Colon (tissue), 2 donors: ENCODE measurements at regions not wholly inside any gene's neighbourhood (a gene's known extent, or its start where the extent isn't known, plus 50 kb on each side); places are given as distances from the start of the nearest gene placed in this dataset.
"Not testable (repeated sequence)": the region's sequence is repeated elsewhere in the genome, so short reads cannot be mapped to it uniquely, and the experiment has no call there.

ENCODE experiments used
- FAIRE-seq: peaks from 2 replicates; lab custom pipeline; 2012; peaks lifted over from hg19 to GRCh38; lab: Jason Lieb, UNC
- donor health status: control.
- donor health status: control.

DNA sequence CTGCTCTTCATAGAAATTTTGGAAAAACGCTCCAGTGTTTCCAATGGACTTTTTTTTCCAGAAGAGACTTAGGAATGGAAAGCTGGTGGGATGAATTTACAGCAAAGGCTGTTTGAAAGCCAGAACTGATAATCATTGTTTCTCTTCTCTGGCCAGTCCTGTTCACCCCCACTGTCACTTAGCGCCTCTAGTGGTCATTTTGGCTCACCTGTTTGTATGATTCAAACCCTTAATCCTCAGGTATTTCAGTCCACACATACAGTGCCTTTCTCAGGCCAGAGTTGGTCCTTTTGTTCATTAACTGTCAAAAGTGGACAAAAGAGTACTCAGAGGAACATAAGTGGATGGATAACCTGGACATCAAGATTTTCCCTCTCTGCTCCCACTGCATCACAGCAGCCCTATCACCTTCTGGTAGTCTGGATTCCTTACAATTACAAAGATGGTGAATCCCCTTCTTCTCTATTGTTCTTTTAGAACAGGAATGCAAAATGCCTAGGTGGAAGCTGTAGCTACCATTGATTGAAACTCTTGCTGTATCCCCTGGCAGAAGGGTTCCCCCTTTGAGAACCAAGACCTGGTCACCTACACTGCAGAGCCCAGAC, 177.6 kb upstream of the OLFM3 start:
- FAIRE-seq: no peak

DNA sequence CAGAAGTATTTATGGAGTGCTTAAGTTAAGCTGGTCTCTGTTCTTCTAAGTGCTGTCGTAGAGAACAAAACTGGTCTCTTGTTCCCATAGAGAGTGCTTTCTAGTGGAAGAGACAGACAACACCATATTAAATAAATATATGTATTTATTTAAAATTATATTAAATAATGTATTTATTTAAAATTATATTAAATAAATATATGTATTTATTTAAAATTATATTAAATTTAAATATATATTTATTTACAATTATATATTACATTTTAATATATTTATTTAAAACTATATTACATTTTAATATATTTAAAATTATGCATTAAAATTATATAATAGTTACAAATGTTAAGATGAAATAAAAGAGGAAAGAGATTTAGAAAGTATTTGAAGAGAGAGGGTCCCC, 175.5 kb upstream of the OLFM3 start:
- FAIRE-seq: peak; percentile 94

DNA sequence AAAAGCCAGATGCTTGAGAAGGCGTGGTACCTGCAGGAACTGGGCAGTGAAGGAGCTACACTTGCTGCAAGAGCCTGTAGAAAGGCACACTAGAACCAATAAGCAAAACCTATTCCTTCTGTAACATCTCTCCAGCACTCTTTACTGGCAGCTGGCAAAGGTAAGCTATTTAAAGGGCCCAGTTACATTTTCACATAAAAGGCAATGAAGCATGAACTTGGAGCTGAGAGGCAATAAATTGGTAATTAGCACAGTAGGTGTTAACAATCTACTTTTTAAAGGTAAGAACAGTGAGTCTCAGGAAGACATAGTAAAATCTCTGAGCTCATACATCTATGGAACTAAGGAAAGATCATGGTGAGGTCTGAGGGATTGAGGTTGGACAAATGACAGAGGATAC, 167.1 kb upstream of the OLFM3 start:
- FAIRE-seq: no peak

DNA sequence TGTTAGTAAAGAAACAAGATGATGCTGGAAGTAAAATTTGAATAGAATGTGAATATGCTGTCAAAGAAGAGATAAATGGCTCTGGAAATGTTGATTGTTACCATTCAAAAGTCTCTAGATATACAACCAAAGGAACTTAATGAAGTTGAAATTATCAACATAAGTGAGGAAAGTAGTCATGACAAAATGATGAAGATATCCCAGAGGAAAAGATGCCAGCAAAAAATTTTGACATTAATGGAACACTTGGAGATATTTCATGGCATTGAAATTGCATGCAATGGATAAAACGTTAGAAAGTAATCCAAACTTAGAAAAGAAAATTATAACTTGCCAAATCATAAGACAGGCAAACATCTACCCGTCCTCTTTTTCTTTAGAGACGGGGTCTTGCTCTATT, 154.5 kb upstream of the OLFM3 start:
- no peak for FAIRE-seq

DNA sequence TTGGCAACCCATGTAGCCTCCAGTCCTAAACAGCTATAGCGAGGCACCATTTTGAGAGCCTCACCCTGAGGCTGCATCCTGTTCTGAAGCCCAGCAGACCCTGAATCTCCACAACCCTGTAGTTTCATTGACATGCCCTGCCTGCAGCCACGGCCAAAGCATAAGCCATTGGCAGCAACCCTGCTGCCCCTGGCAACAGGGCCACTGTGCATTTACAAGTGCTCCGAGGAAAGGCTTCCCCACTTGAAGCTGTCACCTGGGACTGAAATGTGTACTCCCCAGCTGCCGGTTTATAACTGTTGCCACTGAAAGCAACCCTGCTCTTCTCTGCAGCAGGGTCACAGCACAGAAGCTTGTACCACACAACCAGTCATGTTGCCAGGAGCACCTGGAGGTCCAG, 124.2 kb upstream of the OLFM3 start:
- no peak for FAIRE-seq

DNA sequence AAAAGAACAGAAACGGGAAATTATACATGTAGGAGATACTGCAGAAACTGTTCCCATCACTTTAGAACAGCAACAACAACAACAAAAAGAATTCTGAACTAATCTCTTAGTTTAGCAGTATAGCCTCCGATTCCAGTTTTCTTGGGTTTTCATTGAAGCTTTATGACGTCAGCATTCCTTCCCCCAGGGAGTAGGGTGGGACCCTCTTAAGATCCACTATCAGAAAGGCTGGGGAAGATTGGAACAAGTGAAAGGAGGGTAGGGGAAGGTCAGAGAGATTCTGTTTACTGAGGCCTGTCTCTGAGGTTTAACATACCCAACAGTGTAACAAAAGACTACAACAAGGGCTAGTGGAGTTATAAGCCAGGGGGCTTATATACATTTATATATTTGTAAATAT, 121.4 kb upstream of the OLFM3 start:
- no peak for FAIRE-seq

DNA sequence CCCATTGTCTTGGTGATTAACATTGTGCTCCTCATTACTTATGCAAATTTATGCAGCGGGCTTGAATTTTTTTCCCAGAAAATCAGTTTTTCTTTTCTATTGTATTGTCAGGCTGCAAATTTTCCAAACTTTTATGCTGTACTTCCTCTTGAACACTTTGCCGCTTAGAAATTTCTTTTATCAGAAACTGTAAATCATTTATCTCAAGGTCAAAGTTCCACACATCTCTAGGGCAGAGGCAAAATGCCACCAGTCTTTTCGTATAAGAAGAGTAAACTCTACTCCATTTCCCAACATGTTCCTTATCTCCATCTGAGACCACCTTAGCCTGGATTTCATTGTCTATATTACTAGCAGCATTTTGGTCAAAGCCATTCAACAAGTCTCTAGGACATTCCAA, 113.9 kb upstream of the OLFM3 start:
- FAIRE-seq: no peak

DNA sequence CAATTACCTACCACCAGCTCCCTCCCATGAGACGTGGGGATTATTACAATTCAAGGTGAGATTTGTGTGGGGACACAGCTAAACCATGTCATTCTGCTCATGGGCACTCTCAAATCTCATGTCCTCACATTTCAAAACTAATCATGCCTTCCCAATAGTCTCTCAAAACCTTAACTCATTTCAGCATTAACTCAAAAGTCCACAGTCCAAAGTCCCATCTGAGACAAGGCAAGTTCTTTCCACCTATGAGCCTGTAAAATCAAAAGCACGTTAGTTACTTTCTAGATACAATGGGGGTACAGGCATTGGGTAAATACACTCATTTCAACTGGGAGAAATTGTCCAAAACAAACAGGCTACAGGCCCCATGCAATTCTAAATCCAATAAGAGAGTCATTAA, 112.8 kb upstream of the OLFM3 start:
- FAIRE-seq: not testable (repeated sequence)

DNA sequence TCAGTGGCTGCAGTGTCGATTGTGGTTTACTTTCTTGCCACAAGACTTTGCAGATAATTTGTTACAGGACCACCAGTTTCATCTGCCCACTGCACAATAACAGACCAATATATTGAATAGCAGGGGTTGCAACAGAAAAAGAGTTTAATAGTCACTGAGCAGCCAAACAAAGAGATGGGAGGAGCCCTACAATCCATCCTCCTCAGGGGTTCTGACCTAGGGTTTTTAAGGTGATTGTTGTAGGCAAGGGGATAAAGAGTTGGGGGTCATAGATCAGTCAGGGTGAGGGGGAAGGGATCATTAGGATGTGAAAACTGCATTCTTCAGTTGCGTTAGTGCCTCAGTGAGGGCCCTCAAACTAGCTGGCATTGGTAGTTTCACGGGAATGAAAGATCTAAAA, 110.7 kb upstream of the OLFM3 start:
- FAIRE-seq: no peak

DNA sequence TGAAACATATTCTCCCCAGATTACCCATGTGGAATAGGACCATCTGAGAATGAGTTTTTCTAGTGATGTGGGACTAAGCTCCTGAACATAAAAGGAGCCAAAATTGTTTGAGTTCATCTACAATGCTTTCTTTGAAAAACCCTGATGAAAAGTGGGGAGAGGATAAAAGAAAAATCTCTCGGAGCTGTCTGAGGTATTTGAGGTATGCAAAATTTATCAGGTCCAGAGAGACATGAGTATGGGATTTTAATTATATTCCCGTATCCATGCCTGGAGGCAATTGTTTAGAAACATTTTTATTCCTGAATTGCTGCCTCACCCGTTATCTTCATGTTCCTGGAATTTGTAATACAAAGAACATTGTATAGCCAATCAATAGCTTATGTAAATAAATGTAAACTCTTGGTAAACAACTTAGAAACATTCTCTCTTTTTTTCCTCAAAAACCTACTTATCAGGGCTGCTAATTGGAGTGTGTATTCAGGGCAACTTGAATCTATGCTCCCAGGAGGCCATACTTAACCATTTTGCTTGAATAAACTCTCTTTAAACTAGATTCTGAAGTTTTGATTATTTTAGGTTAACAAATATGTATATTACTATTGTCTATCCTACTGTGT, 109.3 kb upstream of the OLFM3 start:
- FAIRE-seq: no peak

DNA sequence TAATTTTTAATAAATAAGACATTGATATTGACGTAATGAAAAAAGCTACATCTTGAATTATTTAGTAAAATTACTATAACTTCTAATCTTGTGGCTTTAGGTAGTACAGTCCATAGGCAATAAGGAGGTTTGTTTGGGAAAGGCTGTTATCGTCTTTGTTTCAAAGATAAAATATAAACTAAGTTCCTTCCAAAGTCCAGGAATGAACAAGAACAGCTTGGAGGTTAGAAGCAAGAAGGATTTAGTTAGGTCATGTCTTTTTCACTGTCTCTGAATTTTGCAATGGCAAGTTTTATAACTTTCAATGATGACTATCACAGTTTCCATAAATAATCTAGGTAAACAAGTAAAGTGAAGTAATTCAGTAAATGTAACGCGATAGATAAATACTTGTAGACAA, 106.9 kb upstream of the OLFM3 start:
- no peak for FAIRE-seq

DNA sequence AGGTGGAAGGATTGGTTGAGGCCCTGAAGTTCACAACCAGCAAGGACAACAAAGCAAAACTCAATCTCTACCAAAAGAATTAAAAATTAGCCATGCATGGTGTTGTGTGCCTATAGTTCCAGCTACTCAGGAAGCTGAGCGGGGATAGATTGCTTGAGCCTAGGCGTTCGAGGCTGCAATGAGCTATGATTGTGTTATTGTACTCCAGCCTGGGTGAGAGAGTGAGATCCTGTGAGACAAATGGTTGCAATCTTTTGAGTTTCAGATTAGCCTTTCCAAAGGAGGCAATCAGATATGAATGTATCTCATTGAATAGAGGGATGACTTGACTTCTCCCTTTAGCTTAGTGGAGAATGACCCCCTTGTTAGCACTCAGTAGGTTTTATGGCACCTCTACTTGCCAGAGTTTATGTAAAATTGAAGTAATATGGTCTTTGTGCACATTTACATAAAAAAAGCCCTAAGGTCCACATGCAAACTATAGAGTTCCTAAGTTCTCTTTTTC, 105.6 kb upstream of the OLFM3 start:
- FAIRE-seq: no peak

DNA sequence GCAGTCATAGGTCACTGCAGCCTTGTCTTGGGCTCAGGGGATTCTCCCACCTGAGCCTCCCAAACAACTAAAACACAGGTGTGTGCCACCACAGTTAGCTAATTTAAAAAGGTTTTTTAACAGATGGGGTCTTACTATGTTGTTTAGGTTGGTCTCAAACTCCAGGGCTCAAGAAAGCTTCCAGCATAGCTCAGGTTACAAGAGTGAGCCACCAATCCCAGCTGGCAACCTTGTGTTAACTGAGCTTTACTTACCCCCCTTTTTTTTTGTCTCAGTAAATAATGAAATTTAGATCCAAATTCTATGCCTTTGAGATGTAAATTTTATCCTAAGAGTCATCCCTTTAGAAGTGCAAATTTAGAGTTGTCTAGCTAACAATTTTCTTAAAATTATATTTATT, 103.9 kb upstream of the OLFM3 start:
- no peak for FAIRE-seq

DNA sequence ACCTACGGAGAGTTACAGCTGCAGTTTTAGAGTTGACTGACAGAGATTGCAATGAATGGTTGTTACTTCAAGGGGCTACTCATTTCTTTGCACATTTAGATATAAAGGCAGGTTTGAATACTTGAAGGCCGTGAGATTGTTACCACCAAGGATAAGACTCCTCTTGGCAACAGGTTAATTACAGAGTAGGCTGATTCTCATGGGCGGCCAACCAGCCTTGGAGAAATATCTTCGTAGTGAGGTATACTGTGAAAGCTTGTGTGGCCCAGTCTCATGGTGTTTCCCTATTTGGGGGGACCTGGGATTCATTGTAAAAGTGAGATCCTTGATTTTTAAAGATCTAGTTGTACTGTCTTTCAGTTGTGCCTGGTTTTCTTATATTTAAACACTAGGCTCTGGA, 103.2 kb upstream of the OLFM3 start:
- FAIRE-seq: no peak

DNA sequence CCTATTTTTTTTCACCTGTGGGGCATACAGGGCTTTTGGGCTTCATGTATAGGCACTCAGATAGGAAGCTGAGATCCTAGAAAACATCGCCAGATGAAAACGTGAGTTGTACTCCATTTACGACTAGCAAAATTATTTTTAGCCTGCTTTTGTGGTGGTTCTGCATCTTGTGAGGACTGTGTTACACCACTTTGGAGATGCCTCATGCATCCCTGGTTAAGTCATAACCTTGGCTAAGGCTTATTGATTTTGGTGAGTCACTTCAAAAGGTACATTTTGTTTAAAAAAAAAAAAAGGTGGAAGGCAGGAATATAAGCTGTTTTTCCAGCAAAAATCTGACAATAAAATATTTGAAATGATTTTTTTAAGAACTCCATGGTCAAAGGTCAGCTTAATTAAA, 101.8 kb upstream of the OLFM3 start:
- FAIRE-seq: no peak

DNA sequence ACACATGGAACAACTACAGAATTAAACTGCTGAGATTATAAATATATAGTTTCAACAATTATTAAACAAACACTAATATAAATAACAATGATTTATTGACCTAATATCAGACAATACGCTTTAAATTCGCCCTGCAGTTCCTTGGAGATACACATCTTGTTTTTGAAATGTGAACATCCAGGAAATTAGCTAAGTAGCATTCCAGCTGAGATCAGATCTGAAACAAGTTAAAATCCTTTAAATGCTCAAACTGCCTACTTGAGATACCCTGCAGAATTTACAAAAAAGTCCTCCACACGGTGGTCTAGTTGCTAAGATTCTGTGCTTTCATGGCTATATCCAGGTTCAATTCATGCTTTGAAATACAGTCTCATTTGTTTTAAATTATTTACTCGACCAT, 101.4 kb upstream of the OLFM3 start:
- FAIRE-seq: no peak

DNA sequence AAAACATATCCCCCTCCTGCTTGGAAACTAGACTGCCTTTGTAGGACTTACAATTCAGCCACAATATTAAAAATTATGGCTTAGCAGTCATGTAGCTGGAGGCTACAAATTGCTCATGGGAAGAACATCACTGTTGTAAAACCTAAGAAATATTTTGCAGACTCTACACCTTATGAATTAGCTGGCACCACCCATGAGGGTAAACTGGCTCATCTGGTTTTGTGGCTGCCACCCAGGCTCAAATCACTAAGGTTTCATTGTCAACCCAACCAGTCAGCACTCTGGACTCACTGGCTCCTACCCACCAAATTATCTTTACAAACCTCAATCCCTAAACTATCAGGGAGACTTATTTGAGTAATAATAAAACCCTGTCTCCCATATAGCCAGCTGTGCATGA, 100.7 kb upstream of the OLFM3 start:
- no peak for FAIRE-seq

DNA sequence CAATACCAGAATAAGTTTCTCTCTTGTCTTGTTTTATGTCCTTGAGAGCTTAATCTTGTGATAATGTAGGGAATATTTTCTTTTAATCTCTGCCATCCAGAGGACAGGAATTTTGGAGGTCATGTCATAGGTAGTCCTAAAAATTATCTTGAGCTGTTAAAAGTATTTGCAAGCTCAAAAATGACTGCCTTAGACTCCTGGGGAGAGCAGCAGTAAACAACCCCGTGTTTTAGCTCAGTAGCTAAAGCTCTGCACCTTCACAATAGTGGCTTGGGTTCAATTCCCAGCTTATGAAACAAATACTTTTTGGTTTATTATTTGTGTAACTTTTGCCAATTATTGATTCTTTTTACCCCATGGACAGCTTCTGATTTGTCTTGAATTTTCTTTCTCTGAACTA, 99.4 kb upstream of the OLFM3 start:
- FAIRE-seq: no peak

DNA sequence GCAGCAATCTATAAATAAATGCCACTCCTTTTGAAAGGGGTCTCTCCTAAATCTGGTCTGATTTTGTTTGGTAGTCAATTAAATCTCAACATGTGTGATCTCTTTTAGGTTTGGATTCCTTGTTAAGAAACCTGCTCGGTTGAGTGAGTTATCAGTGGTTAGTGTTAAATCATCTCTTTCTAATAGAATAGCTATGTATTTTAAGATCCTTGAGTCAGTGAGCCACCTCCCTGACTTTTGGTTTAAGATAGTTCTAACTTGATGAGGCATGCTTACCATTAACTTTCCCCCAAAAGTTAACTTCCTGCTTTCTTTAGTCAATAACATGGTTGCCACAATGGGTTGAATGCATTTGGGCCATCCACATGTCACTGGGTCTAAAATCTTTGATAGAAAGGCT, 93.1 kb upstream of the OLFM3 start:
- no peak for FAIRE-seq

DNA sequence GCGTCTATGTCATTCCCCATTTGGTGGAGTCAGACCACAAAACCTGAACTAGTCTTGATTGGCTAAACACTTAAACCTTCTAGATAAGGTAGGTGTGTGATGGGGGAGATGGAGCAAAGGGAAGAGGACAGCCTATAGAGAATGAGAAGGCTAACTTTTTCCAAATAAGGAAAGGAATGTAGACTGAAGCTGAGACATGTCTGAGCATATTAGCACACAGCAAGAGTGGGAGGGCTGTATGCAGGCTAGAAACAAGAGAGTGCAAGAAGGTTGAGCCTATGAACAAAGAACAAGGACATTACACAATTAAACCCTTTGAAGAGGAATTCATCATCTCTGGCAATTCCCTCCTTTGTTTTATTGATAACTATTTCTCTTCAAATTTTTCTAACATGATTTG, 89.2 kb upstream of the OLFM3 start:
- no peak for FAIRE-seq

DNA sequence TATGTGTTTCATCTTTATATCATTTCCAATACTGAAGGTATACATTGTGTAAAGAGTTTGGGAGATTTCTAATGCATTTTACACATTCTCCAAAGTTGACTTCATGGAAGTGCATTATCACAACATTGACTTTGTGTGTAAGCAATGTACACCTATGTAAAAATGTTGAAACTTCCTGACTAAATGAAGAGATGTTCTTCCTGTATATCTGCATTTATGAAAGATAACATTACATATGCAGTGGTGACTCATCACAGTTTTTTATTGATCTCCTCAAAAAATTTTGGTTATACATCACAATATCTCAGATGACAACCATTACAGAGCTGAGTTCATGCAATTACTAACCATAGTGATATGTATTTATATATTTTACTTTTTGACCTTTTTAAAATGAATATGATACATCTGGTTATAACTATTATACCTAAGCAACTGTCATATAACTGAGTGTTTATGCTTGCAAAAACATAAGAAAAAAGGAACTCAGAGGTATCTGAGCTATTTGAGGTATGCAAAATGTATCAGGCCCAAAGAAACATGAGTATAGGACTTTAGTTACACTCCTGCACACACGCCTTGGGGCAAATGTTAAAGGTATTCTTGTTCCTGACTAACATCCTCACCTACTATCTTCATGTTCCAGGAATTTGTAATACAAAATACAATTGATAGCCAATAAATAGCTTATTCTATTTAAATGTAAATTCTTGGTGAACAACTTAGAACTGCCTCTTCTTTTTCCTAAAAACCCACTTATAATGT, 88.2 kb upstream of the OLFM3 start:
- no peak for FAIRE-seq

DNA sequence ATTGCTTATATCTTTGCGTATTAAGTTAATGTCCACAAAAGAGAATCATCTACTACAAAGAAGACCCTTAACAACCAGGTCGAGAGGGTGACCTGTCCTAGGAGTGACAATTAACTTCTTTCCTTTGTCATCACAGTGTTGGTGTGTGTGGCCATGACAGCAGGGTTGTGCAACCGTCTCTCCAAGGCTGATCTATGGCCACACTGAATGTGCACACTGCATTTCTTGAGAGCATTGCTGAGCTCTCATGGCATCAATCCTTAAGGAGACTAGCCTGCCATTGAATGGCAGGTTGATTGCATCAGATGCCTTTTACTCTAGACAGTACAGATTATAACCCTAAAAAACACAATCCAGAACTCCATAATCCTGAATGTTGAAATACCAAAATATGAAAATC, 86.5 kb upstream of the OLFM3 start:
- no peak for FAIRE-seq

DNA sequence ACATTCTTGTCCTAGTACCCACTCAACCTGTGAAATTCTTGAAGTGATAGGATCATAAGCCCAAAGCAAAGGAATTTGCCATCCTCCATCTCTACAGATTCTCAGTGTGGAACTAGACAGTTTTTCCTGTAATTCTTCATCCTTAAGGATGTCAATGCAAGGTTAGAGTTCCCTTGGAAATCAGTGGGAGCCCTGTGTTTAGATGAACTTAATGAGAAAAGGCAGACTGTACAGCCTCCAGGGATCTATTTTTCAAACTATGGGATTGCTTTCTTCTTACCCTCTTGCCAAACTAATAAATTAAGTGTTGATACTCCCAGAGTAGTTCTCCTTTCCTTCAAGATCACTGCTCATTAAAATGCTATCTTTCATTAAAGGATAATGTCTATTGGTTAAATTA, 78.1 kb upstream of the OLFM3 start:
- no peak for FAIRE-seq

DNA sequence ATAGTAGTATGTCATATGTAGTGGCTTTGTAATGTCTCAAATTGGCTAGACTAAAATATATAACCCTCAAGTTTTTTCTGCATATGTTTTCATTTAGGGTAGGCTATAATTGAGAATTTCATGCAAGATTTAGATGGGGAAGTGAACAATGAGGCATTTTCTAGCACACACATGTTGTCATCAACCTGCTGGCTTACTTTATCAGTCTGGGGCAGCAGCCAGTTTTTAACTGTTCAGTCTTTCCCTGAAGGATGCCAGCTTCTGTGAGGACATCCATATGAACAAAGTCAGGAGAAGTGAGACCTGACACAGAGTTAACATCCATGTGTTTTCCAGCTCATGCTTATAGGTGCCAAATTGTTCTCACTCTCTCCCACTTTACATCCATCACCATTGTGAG, 74.7 kb upstream of the OLFM3 start:
- FAIRE-seq: no peak
